Prostate gland (tissue), 2 donors: ENCODE measurements at regions not wholly inside any gene's neighbourhood (a gene's known extent, or its start where the extent isn't known, plus 50 kb on each side); places are given as distances from the start of the nearest gene placed in this dataset.

Experiments
- CTCF ChIP-seq, 4 experiments: fragments of 200-600 bp in 2 of 4; fragments of 450-650 bp in 2 of 4; sonication (generic) in 2 of 4; IDR thresholded peaks; 1 replicate in 3 of 4; 2 replicates in 1 of 4; pipeline ENCODE4 v1.5.1; 2016 to 2019; ENCODE audit warnings: antibody characterized with exemption in 4 of 4, mild to moderate bottlenecking in 2 of 4, moderate library complexity in 2 of 4
- POLR2AphosphoS5 ChIP-seq: sonication (generic); formaldehyde crosslinking; IDR thresholded peaks from one replicate; pipeline ENCODE4 v1.6.1; 2017; ENCODE audit warnings: antibody characterized with exemption

GRCh38 chr4:188434643-188435042, 295.4 kb downstream of the TRIML1 start:
- TF ChIP-seq POLR2AphosphoS5 (no peak), CTCF (IDR thresholded peaks at IDR 0.05) (no peak)
